ENCODE measurements at regions not wholly inside any gene's neighbourhood (a gene's known extent, or its start where the extent isn't known, plus 50 kb on each side); places are given as distances from the start of the nearest gene placed in this dataset.

GRCh38 chr20:24747881-24748595 lies 201.0 kb upstream of the CST7 start:
- Histone ChIP-seq H3K36me3 (ENCODE audit: control insufficient read depth, insufficient read depth, low read length) (no peaks in the 10 kb centered on the region), H3K4me1 (ENCODE audit: control insufficient read depth, insufficient read depth, low read length) (peaks cover 19% of the 10 kb centered on the region), H3K9ac (ENCODE audit: low read length) (no peak overlapping the region), H3K27me3 (ENCODE audit: control insufficient read depth, insufficient read depth, low read length) (no peaks in the 10 kb centered on the region), H3K4me3 (ENCODE audit: low read depth, low read length) (no peak overlapping the region), H3K9me3 (ENCODE audit: control insufficient read depth, insufficient read depth, low read depth, low read length) (no peaks in the 10 kb centered on the region), H3K27ac (ENCODE audit: low read depth, low read length) (no peak overlapping the region)

- H3K27me3 ChIP-seq (ENCODE audit: control insufficient read depth, insufficient read depth, low read length), result no peaks in the 10 kb centered on the region
- no peak overlapping the region for H3K9ac ChIP-seq (ENCODE audit: low read length)
- H3K27ac ChIP-seq (ENCODE audit: low read depth, low read length), result no peak overlapping the region
- H3K4me3 ChIP-seq (ENCODE audit: low read depth, low read length), result no peak overlapping the region
- H3K36me3 ChIP-seq (ENCODE audit: control insufficient read depth, insufficient read depth, low read length), result no peaks in the 10 kb centered on the region
- peaks cover 5% of the 10 kb centered on the region for H3K4me1 ChIP-seq (ENCODE audit: control insufficient read depth, insufficient read depth, low read length)
- no peaks in the 10 kb centered on the region for H3K9me3 ChIP-seq (ENCODE audit: control insufficient read depth, insufficient read depth, low read depth, low read length)
Measured at GRCh38 chr20:24751551-24751950, 197.5 kb upstream of the CST7 start.

- Histone ChIP-seq H3K27me3 (ENCODE audit: control insufficient read depth, insufficient read depth, low read length) (no peaks in the 10 kb centered on the region), H3K9me3 (ENCODE audit: control insufficient read depth, insufficient read depth, low read depth, low read length) (no peaks in the 10 kb centered on the region), H3K36me3 (ENCODE audit: control insufficient read depth, insufficient read depth, low read length) (no peaks in the 10 kb centered on the region), H3K9ac (ENCODE audit: low read length) (no peak overlapping the region), H3K27ac (ENCODE audit: low read depth, low read length) (no peak overlapping the region), H3K4me1 (ENCODE audit: control insufficient read depth, insufficient read depth, low read length) (0 out of 2 replicates have a peak, but pooled peaks cover 3% of the 10 kb centered on the region), H3K4me3 (ENCODE audit: low read depth, low read length) (no peak overlapping the region)
Measured at GRCh38 chr20:24752612-24753011, 196.5 kb upstream of the CST7 start.

GRCh38 chr20:24753130-24753529 lies 195.9 kb upstream of the CST7 start:
- H3K9ac ChIP-seq (ENCODE audit: low read length), result no peak overlapping the region
- H3K36me3 ChIP-seq (ENCODE audit: control insufficient read depth, insufficient read depth, low read length), result no peaks in the 10 kb centered on the region
- H3K27ac ChIP-seq (ENCODE audit: low read depth, low read length), result no peak overlapping the region
- H3K9me3 ChIP-seq (ENCODE audit: control insufficient read depth, insufficient read depth, low read depth, low read length), result no peaks in the 10 kb centered on the region
- H3K27me3 ChIP-seq (ENCODE audit: control insufficient read depth, insufficient read depth, low read length), result no peaks in the 10 kb centered on the region
- 0 out of 2 replicates have a peak, but pooled peaks cover 3% of the 10 kb centered on the region for H3K4me1 ChIP-seq (ENCODE audit: control insufficient read depth, insufficient read depth, low read length)
- no peak overlapping the region for H3K4me3 ChIP-seq (ENCODE audit: low read depth, low read length)

GRCh38 chr20:24754691-24755090 lies 194.4 kb upstream of the CST7 start:
- Histone ChIP-seq H3K4me1 (ENCODE audit: control insufficient read depth, insufficient read depth, low read length) (0 out of 2 replicates have a peak, but pooled peaks cover 3% of the 10 kb centered on the region), H3K9me3 (ENCODE audit: control insufficient read depth, insufficient read depth, low read depth, low read length) (no peaks in the 10 kb centered on the region), H3K36me3 (ENCODE audit: control insufficient read depth, insufficient read depth, low read length) (no peaks in the 10 kb centered on the region), H3K27ac (ENCODE audit: low read depth, low read length) (no peak overlapping the region), H3K9ac (ENCODE audit: low read length) (no peak overlapping the region), H3K27me3 (ENCODE audit: control insufficient read depth, insufficient read depth, low read length) (no peaks in the 10 kb centered on the region), H3K4me3 (ENCODE audit: low read depth, low read length) (no peak overlapping the region)

- H3K36me3 ChIP-seq (ENCODE audit: control insufficient read depth, insufficient read depth, low read length), result no peaks in the 10 kb centered on the region
- H3K27ac ChIP-seq (ENCODE audit: low read depth, low read length), result no peak overlapping the region
- peaks cover 5% of the 10 kb centered on the region; the same call in 1 of the 2 replicates for H3K9me3 ChIP-seq (ENCODE audit: control insufficient read depth, insufficient read depth, low read depth, low read length)
- H3K4me3 ChIP-seq (ENCODE audit: low read depth, low read length), result no peak overlapping the region
- 0 out of 2 replicates have a peak, but pooled peaks cover 3% of the 10 kb centered on the region for H3K4me1 ChIP-seq (ENCODE audit: control insufficient read depth, insufficient read depth, low read length)
- H3K9ac ChIP-seq (ENCODE audit: low read length), result no peak overlapping the region
- H3K27me3 ChIP-seq (ENCODE audit: control insufficient read depth, insufficient read depth, low read length), result no peaks in the 10 kb centered on the region
Measured at GRCh38 chr20:24755411-24755922, 193.6 kb upstream of the CST7 start.

- no peaks in the 10 kb centered on the region for H3K27me3 ChIP-seq (ENCODE audit: control insufficient read depth, insufficient read depth, low read length)
- H3K4me1 ChIP-seq (ENCODE audit: control insufficient read depth, insufficient read depth, low read length), result 0 out of 2 replicates have a peak, but pooled peaks cover 3% of the 10 kb centered on the region
- H3K9ac ChIP-seq (ENCODE audit: low read length), result no peak overlapping the region
- H3K4me3 ChIP-seq (ENCODE audit: low read depth, low read length), result no peak overlapping the region
- H3K27ac ChIP-seq (ENCODE audit: low read depth, low read length), result no peak overlapping the region
- H3K36me3 ChIP-seq (ENCODE audit: control insufficient read depth, insufficient read depth, low read length), result no peaks in the 10 kb centered on the region
- H3K9me3 ChIP-seq (ENCODE audit: control insufficient read depth, insufficient read depth, low read depth, low read length), result peaks cover 6% of the 10 kb centered on the region; the same call in 1 of the 2 replicates
Measured at GRCh38 chr20:24756292-24757025, 192.6 kb upstream of the CST7 start.

GRCh38 chr20:24761220-24762065 lies 187.6 kb upstream of the CST7 start:
- Histone ChIP-seq H3K4me1 (ENCODE audit: control insufficient read depth, insufficient read depth, low read length) (no peaks in the 10 kb centered on the region), H3K9me3 (ENCODE audit: control insufficient read depth, insufficient read depth, low read depth, low read length) (peaks cover 6% of the 10 kb centered on the region; the same call in 1 of the 2 replicates)

GRCh38 chr20:24762371-24762770 lies 186.7 kb upstream of the CST7 start:
- Histone ChIP-seq H3K4me1 (ENCODE audit: control insufficient read depth, insufficient read depth, low read length) (no peaks in the 10 kb centered on the region), H3K9me3 (ENCODE audit: control insufficient read depth, insufficient read depth, low read depth, low read length) (peaks cover 6% of the 10 kb centered on the region; the same call in 1 of the 2 replicates), H3K4me3 (ENCODE audit: low read depth, low read length) (no peak overlapping the region), H3K36me3 (ENCODE audit: control insufficient read depth, insufficient read depth, low read length) (no peaks in the 10 kb centered on the region), H3K9ac (ENCODE audit: low read length) (no peak overlapping the region), H3K27me3 (ENCODE audit: control insufficient read depth, insufficient read depth, low read length) (no peaks in the 10 kb centered on the region), H3K27ac (ENCODE audit: low read depth, low read length) (no peak overlapping the region)

More at GRCh38 chr20:24761220-24762065, 187.6 kb upstream of the CST7 start:
- H3K9ac ChIP-seq (ENCODE audit: low read length), result no peak overlapping the region
- no peak overlapping the region for H3K27ac ChIP-seq (ENCODE audit: low read depth, low read length)
- no peak overlapping the region for H3K4me3 ChIP-seq (ENCODE audit: low read depth, low read length)
- no peaks in the 10 kb centered on the region for H3K36me3 ChIP-seq (ENCODE audit: control insufficient read depth, insufficient read depth, low read length)
- H3K27me3 ChIP-seq (ENCODE audit: control insufficient read depth, insufficient read depth, low read length), result no peaks in the 10 kb centered on the region

GRCh38 chr20:24762791-24763350 lies 186.2 kb upstream of the CST7 start:
- peaks cover 6% of the 10 kb centered on the region; the same call in 1 of the 2 replicates for H3K9me3 ChIP-seq (ENCODE audit: control insufficient read depth, insufficient read depth, low read depth, low read length)
- no peak overlapping the region for H3K27ac ChIP-seq (ENCODE audit: low read depth, low read length)
- no peaks in the 10 kb centered on the region for H3K36me3 ChIP-seq (ENCODE audit: control insufficient read depth, insufficient read depth, low read length)
- 0 out of 2 replicates have a peak, but pooled peaks cover 4% of the 10 kb centered on the region for H3K4me1 ChIP-seq (ENCODE audit: control insufficient read depth, insufficient read depth, low read length)
- no peak overlapping the region for H3K4me3 ChIP-seq (ENCODE audit: low read depth, low read length)
- H3K9ac ChIP-seq (ENCODE audit: low read length), result no peak overlapping the region
- no peaks in the 10 kb centered on the region for H3K27me3 ChIP-seq (ENCODE audit: control insufficient read depth, insufficient read depth, low read length)

Data from HUES6 (cell line).